Panc1 (cell line): ENCODE measurements at regions not wholly inside any gene's neighbourhood (a gene's known extent, or its start where the extent isn't known, plus 50 kb on each side); places are given as distances from the start of the nearest gene placed in this dataset.

Source experiments
- POLR2AphosphoS5 ChIP-seq: IDR thresholded peaks from 2 replicates; pipeline ENCODE4 v1.6.1; 2012; ENCODE audit warnings: mild to moderate bottlenecking, low read depth, low read length, moderate library complexity
- TF ChIP-seq, protein P1 (sequence below): fragments of 450-650 bp; IDR thresholded peaks from 2 replicates; pipeline ENCODE4 v1.5.1; 2017; ENCODE audit warnings: mild to moderate bottlenecking

DNA sequence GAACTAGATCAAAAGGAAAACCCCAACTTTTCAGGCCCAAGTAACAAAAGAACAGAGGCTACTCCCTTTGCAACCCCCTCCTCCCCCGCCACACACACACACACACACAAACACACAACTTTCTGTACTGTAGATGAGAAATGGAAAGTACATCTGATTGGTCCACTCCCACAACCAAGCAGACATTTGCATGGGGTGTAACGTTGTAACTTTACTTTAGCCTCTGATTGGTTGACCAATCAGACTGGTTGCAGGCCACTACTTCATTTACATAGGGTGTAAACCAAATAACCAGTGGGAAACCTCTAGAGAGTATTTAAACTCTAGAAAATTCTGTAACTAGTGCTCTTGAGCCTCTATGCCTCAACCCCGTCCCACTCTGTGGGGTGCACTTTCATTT lies 425.5 kb downstream of the GXYLT1 start:
- TF ChIP-seq, protein P1, sequence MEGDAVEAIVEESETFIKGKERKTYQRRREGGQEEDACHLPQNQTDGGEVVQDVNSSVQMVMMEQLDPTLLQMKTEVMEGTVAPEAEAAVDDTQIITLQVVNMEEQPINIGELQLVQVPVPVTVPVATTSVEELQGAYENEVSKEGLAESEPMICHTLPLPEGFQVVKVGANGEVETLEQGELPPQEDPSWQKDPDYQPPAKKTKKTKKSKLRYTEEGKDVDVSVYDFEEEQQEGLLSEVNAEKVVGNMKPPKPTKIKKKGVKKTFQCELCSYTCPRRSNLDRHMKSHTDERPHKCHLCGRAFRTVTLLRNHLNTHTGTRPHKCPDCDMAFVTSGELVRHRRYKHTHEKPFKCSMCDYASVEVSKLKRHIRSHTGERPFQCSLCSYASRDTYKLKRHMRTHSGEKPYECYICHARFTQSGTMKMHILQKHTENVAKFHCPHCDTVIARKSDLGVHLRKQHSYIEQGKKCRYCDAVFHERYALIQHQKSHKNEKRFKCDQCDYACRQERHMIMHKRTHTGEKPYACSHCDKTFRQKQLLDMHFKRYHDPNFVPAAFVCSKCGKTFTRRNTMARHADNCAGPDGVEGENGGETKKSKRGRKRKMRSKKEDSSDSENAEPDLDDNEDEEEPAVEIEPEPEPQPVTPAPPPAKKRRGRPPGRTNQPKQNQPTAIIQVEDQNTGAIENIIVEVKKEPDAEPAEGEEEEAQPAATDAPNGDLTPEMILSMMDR: no peak
- no peak for TF ChIP-seq POLR2AphosphoS5
